OCI-LY3 (cell line): ENCODE measurements at regions not wholly inside any gene's neighbourhood (a gene's known extent, or its start where the extent isn't known, plus 50 kb on each side); places are given as distances from the start of the nearest gene placed in this dataset.

Source experiments
- EZH2phosphoT487 ChIP-seq: fragments of 200-600 bp; shearing (Covaris generic); IDR thresholded peaks from 2 replicates; pipeline ENCODE4 v1.6.1; 2018; ENCODE audit warnings: antibody characterized with exemption, mixed run types, low read depth
- TF ChIP-seq, protein P1 (sequence below): fragments of 200-600, 300-600 bp; sonication (generic); IDR thresholded peaks from 2 replicates; pipeline ENCODE4 v1.5.1; 2014; ENCODE audit warnings: antibody characterized with exemption, low read length, low read depth

DNA sequence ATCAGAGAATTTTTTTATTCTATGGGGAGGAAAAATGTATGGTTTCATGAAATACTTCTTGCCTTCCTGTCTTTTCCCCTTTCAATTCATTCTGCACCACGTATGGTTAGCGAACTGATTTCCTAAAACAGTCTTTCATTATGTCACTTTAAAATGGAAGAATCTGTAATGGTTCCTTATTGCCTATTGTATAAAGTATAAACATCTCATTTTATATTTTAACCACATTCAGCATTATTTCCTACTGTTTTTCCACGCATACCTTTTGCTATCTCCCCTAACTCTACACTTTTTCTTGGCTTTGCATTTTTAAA, 232.3 kb upstream of the B3GALT2 start:
- TF ChIP-seq, protein P1, sequence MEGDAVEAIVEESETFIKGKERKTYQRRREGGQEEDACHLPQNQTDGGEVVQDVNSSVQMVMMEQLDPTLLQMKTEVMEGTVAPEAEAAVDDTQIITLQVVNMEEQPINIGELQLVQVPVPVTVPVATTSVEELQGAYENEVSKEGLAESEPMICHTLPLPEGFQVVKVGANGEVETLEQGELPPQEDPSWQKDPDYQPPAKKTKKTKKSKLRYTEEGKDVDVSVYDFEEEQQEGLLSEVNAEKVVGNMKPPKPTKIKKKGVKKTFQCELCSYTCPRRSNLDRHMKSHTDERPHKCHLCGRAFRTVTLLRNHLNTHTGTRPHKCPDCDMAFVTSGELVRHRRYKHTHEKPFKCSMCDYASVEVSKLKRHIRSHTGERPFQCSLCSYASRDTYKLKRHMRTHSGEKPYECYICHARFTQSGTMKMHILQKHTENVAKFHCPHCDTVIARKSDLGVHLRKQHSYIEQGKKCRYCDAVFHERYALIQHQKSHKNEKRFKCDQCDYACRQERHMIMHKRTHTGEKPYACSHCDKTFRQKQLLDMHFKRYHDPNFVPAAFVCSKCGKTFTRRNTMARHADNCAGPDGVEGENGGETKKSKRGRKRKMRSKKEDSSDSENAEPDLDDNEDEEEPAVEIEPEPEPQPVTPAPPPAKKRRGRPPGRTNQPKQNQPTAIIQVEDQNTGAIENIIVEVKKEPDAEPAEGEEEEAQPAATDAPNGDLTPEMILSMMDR, result no peak
- TF ChIP-seq EZH2phosphoT487, result no peak
